HL-60 (cell line): ENCODE measurements at regions not wholly inside any gene's neighbourhood (a gene's known extent, or its start where the extent isn't known, plus 50 kb on each side); places are given as distances from the start of the nearest gene placed in this dataset.

Source experiments
- GABPA ChIP-seq: IDR thresholded peaks from 2 replicates; pipeline ENCODE4 v1.6.1; 2012; ENCODE audit warnings: low read depth
- POLR2AphosphoS5 ChIP-seq: IDR thresholded peaks from 2 replicates; pipeline ENCODE4 v1.6.1; 2012; ENCODE audit warnings: low read depth
- TF ChIP-seq, protein P1 (sequence below): IDR thresholded peaks from one replicate; pipeline ENCODE4 v1.5.1; 2011; ENCODE audit warnings: low read length, control low read depth, inconsistent platforms; ENCODE audit not compliant: insufficient read depth
- TF ChIP-seq, protein P2 (sequence below): IDR thresholded peaks from 2 replicates; pipeline ENCODE4 v1.6.1; 2012; ENCODE audit warnings: low read depth; ENCODE audit not compliant: insufficient replicate concordance

DNA sequence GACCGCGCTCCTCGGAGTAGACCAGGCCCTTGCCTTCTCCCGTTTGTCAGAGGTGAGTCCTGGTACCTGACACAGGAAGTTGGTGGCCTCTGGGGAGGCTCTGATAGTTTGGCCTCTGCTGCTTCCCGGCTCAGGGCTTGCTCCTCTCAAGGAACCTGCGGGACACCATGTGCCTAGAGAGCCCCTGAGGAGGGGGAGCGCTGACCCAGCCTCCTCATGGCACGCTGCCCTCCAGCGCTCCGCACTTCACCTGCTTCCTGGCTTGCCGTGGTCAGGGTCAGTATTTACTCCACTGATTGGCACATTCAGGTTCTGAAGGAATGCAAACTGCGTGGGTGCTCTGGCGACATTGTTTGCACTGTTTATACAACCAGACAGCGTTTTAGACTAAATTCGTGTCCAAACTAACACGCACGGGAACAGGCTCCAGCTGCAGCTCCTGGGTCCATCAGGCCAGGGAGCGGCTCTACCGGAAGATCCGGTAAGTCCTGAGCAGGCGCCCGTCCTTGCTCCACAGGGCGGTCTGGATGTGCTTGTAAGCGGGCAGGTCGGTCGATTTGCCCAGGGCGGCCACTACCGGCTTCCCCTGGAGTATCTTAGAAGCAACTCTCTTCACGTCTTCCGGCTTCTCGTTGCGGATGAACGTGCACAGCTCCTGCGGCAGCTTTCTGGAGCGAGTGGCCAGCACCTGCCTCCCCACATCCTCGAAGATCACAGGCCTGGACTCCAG lies 121.6 kb upstream of the GRID2 start:
- TF ChIP-seq, protein P1, sequence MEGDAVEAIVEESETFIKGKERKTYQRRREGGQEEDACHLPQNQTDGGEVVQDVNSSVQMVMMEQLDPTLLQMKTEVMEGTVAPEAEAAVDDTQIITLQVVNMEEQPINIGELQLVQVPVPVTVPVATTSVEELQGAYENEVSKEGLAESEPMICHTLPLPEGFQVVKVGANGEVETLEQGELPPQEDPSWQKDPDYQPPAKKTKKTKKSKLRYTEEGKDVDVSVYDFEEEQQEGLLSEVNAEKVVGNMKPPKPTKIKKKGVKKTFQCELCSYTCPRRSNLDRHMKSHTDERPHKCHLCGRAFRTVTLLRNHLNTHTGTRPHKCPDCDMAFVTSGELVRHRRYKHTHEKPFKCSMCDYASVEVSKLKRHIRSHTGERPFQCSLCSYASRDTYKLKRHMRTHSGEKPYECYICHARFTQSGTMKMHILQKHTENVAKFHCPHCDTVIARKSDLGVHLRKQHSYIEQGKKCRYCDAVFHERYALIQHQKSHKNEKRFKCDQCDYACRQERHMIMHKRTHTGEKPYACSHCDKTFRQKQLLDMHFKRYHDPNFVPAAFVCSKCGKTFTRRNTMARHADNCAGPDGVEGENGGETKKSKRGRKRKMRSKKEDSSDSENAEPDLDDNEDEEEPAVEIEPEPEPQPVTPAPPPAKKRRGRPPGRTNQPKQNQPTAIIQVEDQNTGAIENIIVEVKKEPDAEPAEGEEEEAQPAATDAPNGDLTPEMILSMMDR: no peak
- TF ChIP-seq, protein P2, sequence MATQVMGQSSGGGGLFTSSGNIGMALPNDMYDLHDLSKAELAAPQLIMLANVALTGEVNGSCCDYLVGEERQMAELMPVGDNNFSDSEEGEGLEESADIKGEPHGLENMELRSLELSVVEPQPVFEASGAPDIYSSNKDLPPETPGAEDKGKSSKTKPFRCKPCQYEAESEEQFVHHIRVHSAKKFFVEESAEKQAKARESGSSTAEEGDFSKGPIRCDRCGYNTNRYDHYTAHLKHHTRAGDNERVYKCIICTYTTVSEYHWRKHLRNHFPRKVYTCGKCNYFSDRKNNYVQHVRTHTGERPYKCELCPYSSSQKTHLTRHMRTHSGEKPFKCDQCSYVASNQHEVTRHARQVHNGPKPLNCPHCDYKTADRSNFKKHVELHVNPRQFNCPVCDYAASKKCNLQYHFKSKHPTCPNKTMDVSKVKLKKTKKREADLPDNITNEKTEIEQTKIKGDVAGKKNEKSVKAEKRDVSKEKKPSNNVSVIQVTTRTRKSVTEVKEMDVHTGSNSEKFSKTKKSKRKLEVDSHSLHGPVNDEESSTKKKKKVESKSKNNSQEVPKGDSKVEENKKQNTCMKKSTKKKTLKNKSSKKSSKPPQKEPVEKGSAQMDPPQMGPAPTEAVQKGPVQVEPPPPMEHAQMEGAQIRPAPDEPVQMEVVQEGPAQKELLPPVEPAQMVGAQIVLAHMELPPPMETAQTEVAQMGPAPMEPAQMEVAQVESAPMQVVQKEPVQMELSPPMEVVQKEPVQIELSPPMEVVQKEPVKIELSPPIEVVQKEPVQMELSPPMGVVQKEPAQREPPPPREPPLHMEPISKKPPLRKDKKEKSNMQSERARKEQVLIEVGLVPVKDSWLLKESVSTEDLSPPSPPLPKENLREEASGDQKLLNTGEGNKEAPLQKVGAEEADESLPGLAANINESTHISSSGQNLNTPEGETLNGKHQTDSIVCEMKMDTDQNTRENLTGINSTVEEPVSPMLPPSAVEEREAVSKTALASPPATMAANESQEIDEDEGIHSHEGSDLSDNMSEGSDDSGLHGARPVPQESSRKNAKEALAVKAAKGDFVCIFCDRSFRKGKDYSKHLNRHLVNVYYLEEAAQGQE: no peak
- TF ChIP-seq POLR2AphosphoS5: no peak
- TF ChIP-seq GABPA: no peak
